ENCODE measurements at regions not wholly inside any gene's neighbourhood (a gene's known extent, or its start where the extent isn't known, plus 50 kb on each side); places are given as distances from the start of the nearest gene placed in this dataset.

DNA sequence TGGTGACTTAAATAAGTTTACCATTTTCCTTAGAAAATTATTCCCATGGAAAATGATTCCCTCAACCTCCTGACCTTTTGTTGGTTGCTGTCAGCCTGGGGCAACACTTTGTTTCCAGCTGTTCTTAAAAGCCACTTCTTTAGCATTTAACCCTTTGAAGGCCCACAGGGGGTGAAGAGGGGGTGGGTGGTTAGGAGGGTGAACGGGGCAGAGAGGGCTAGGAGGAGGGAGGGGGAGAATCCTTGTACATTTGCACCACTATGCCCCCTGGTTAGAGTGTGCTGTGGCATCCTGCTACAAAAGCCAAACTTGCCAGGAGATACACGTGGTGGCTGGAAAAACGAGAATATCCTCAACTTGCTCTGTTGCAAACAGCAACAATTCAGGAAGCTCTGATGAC lies 273.2 kb upstream of the RGMA start:
- no peak overlapping the region for H4K91ac ChIP-seq (ENCODE audit: insufficient read depth, low read depth, low read length)
- no peak overlapping the region for H4K5ac ChIP-seq (ENCODE audit: low read depth, low read length)
- no peak for DNase-seq
- H4K20me1 ChIP-seq (ENCODE audit: insufficient read depth, low read length): no peaks in the 10 kb centered on the region
- in situ Hi-C loops (cut with MboI; ENCODE audit: low sequenced_read_pairs) (no loop called here), intact Hi-C loops (cut with micrococcal nuclease) (no loop called here), dilution Hi-C loops (cut with HindIII; ENCODE audit: low sequenced_read_pairs, unreplicated experiment) (no loop called here)
- H3K27me3 ChIP-seq (ENCODE audit: control insufficient read depth, insufficient read depth, low read length): no peaks in the 10 kb centered on the region
- no peaks in the 10 kb centered on the region for H3K79me1 ChIP-seq (ENCODE audit: low read depth in 1 of 2, low read length in 2 of 2)
- no peak overlapping the region for H3K14ac ChIP-seq (replicated peaks; ENCODE audit: low read depth, low read length)
- no CpG with 5 or more reads among the region's 3 CpGs for WGBS, 2 experiments (ENCODE audit: extremely low coverage in 2 of 2, insufficient read length in 1 of 2)
- CTCF ChIA-PET: no interaction called here
- H2BK20ac ChIP-seq (ENCODE audit: low read depth, low read length): no peak overlapping the region
- peaks cover 44% of the 10 kb centered on the region for H3K9me3 ChIP-seq (ENCODE audit: control insufficient read depth, insufficient read depth, low read length)
- no peak overlapping the region for H2BK15ac ChIP-seq (ENCODE audit: low read depth, low read length)
- H3K23ac ChIP-seq (ENCODE audit: low read depth, low read length): no peak overlapping the region
- H2AK9ac ChIP-seq (replicated peaks; ENCODE audit: low read depth, low read length, poor library complexity): no peak overlapping the region
- no peak overlapping the region for H3K18ac ChIP-seq (ENCODE audit: low read depth, low read length)
- TF ChIP-seq, protein P1, sequence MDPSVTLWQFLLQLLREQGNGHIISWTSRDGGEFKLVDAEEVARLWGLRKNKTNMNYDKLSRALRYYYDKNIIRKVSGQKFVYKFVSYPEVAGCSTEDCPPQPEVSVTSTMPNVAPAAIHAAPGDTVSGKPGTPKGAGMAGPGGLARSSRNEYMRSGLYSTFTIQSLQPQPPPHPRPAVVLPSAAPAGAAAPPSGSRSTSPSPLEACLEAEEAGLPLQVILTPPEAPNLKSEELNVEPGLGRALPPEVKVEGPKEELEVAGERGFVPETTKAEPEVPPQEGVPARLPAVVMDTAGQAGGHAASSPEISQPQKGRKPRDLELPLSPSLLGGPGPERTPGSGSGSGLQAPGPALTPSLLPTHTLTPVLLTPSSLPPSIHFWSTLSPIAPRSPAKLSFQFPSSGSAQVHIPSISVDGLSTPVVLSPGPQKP (IDR thresholded peaks at IDR 0.05; ENCODE audit: borderline replicate concordance, low read depth, low read length): no peak
- TF ChIP-seq BHLHE40 (IDR thresholded peaks at IDR 0.05; ENCODE audit: low read depth, low read length): no peak
- TF ChIP-seq MAFK (IDR thresholded peaks at IDR 0.05; ENCODE audit: low read depth, low read length): no peak
- TF ChIP-seq RAD21 (IDR thresholded peaks at IDR 0.05; ENCODE audit: low read length): no peak
- TF ChIP-seq FOS (IDR thresholded peaks at IDR 0.05; ENCODE audit: low read depth, low read length): no peak
- TF ChIP-seq MAZ (IDR thresholded peaks at IDR 0.05; ENCODE audit: borderline replicate concordance, low read depth, low read length): no peak
- TF ChIP-seq NFE2L2 (IDR thresholded peaks at IDR 0.05; ENCODE audit: low read depth, low read length): no peak
- no peak for TF ChIP-seq SMC3 (IDR thresholded peaks at IDR 0.05; ENCODE audit: low read depth, low read length)
- TF ChIP-seq CHD1 (IDR thresholded peaks at IDR 0.05; ENCODE audit: low read depth, low read length): no peak
- TF ChIP-seq, protein P2, sequence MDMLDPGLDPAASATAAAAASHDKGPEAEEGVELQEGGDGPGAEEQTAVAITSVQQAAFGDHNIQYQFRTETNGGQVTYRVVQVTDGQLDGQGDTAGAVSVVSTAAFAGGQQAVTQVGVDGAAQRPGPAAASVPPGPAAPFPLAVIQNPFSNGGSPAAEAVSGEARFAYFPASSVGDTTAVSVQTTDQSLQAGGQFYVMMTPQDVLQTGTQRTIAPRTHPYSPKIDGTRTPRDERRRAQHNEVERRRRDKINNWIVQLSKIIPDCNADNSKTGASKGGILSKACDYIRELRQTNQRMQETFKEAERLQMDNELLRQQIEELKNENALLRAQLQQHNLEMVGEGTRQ (IDR thresholded peaks at IDR 0.05; ENCODE audit: low read depth, low read length): no peak
- no peak for TF ChIP-seq POLR2A (IDR thresholded peaks at IDR 0.05; ENCODE audit: low read depth, low read length)
- TF ChIP-seq MXI1 (IDR thresholded peaks at IDR 0.05; ENCODE audit: borderline replicate concordance, low read depth, low read length): no peak
- TF ChIP-seq RCOR1 (IDR thresholded peaks at IDR 0.05; ENCODE audit: insufficient replicate concordance, low read length): no peak
- TF ChIP-seq, protein P3, sequence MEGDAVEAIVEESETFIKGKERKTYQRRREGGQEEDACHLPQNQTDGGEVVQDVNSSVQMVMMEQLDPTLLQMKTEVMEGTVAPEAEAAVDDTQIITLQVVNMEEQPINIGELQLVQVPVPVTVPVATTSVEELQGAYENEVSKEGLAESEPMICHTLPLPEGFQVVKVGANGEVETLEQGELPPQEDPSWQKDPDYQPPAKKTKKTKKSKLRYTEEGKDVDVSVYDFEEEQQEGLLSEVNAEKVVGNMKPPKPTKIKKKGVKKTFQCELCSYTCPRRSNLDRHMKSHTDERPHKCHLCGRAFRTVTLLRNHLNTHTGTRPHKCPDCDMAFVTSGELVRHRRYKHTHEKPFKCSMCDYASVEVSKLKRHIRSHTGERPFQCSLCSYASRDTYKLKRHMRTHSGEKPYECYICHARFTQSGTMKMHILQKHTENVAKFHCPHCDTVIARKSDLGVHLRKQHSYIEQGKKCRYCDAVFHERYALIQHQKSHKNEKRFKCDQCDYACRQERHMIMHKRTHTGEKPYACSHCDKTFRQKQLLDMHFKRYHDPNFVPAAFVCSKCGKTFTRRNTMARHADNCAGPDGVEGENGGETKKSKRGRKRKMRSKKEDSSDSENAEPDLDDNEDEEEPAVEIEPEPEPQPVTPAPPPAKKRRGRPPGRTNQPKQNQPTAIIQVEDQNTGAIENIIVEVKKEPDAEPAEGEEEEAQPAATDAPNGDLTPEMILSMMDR (conservative IDR thresholded peaks at IDR 0.05; ENCODE audit: low read depth, low read length): no peak
- no peak for TF ChIP-seq RFX5 (IDR thresholded peaks at IDR 0.05; ENCODE audit: low read depth, low read length)
- no peak for TF ChIP-seq CEBPB (IDR thresholded peaks at IDR 0.05; ENCODE audit: low read depth, low read length)
- H2BK5ac ChIP-seq (ENCODE audit: low read depth, low read length, poor library complexity, severe bottlenecking): no peak overlapping the region
- no peak for ATAC-seq (ENCODE audit: low read depth)
- no peaks in the 10 kb centered on the region for H3K36me3 ChIP-seq (ENCODE audit: control insufficient read depth, insufficient read depth, low read length)
- H3K4me1 ChIP-seq (ENCODE audit: control insufficient read depth, insufficient read depth, low read length): no peaks in the 10 kb centered on the region
- no peak overlapping the region for H2AFZ ChIP-seq (replicated peaks; ENCODE audit: low read length, poor library complexity)
- no peak overlapping the region for H3K56ac ChIP-seq (ENCODE audit: extremely low read depth, insufficient read depth, low read length)
- H2BK120ac ChIP-seq (ENCODE audit: low read depth, low read length): no peak overlapping the region
- no peak overlapping the region for H3K4ac ChIP-seq (ENCODE audit: low read depth, low read length)
- H3K4me2 ChIP-seq (ENCODE audit: low read depth, low read length): no peak overlapping the region
- no TSS peak for BruUV-seq (replicated peaks)
- no peak overlapping the region for H3K9ac ChIP-seq (ENCODE audit: low read depth, low read length)
- no peak overlapping the region for H3K27ac ChIP-seq (ENCODE audit: insufficient read depth, low read length)
- H3K4me3 ChIP-seq (ENCODE audit: insufficient read depth, low read depth, low read length): no peak overlapping the region
- H4K8ac ChIP-seq (ENCODE audit: low read depth in 2 of 2, low read length in 2 of 2): no peak overlapping the region
- no peaks in the 10 kb centered on the region for H3K9me1 ChIP-seq (ENCODE audit: insufficient read depth, low read length)
- POLR2A ChIA-PET (ENCODE audit: unreplicated experiment): no interaction called here
- H2AK5ac ChIP-seq (ENCODE audit: low read depth, low read length): no peak overlapping the region
